Stimulated activated CD4-positive, alpha-beta T cell treated with anti-CD3 and anti-CD28 coated beads, TNF-alpha, amount 100 ng/mL, for 1 hour (primary cell): ENCODE measurements at regions not wholly inside any gene's neighbourhood (a gene's known extent, or its start where the extent isn't known, plus 50 kb on each side); places are given as distances from the start of the nearest gene placed in this dataset.

Experiments
- DNase-seq, 3 donors: peaks; one replicate each; pipeline ENCODE4 v3.0.0-alpha.2; 2020; ENCODE audit warnings: low read depth in 3 of 3, low spot score in 1 of 3

DNA sequence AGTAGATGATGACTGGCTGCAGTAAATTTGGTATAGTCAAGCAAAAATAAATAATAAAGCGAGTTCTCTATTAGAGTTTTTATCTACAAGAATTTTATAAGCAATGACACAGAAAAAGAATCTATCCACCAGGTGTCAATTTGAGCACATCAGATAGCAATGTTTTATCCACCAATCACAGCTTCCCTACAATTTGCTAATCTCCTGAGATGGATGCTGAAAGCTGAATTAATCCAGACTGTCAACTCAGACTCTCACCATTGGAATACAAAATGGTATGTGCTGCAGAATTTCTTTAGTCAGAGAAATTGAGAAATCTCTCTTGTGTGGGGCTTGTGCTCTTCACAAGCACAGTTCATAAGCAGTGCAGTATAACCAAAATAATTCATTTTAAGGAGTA lies 888.9 kb upstream of the GHITM start:
- DNase-seq, result no peak

DNA sequence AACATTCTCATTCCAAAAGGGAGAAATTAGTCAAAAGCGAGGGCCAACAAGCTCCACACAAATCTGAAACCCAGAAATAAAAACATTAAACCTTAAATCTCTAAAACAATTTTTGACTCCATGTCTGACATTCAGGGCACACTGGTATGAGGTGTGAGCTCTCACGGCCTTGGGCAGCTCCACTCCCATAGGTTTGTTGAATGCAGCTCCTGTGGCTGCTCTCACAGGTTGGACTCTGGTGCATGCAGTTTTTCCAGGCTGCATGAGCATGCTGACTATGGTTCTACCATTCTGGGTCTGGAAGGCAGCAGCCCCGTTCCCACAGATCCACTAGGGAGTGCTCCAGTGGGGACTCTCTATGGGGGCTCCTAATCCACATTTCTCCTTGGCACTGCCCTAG lies 887.1 kb upstream of the GHITM start:
- no peak for DNase-seq

GRCh38 chr10:83252596-83252995 lies 886.7 kb upstream of the GHITM start:
- DNase-seq, result no peak

DNA sequence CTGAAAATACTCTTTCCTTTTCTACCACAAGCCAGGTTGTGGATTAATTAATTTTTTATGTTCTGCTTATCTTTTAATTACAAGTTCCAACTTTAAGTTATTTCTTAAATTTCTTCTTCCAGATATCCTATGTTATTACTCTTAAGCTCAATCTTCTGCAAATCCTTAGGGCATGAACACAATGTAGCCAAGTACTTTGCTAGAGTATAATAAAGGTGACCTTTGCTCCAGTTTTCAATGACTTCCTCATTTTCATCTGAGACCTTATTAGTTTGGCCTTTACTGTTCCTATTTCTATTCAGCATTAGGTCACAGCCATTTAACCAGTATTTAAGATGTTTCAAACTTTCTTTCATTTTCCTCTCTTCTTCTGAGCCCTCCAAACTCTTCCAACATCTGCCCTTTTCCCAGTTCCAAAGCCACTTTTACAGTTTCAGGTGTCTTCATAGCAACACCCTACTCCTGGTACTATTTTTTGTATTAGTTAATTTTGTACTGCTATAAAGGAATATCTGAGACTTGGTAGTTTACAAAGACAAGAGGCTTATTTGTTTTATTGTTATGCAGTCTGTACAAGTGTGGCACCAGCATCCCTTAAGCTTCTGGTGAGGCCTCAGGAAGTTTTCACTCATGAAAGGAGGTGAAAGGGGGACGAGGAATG lies 886.2 kb upstream of the GHITM start:
- no peak for DNase-seq

- no peak for DNase-seq
Observed at GRCh38 chr10:83254698-83255097, 884.6 kb upstream of the GHITM start.

- DNase-seq, result no peak
Observed at GRCh38 chr10:83262434-83262833, 876.9 kb upstream of the GHITM start.

DNA sequence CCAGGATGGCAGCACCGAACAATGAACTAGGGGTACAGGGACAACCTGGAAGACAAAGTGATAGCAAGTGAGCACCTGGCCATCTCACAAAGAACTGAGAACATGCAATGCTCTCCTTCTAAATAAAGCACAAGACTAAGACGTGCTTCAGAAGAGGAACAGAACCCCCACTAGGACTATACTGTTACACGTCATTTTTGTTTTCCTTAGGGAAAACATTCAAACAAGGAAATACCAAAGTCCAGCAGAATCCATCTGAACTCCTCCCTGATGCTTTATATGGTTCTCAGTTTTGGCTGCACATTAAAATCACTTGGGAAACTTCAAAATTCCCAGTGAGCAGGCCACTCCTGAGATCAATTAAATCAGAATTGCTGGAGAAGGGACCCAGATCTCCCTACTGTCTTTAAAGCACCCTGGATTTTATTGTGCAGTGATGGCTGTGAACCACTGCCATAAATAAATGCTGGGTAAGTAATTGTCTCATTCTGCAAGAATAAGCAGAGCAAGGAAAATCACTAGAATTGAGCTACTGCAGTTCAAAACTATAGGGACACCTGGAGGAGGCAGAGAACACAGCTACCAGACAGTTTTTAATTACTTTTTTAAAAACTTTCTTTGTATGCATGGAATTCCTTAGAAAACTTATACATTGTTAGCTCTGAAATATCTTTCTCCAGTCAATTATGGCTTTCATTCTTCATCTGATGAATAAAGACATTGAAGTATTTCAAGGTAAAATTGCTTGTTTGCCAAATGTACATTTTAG lies 866.5 kb upstream of the GHITM start:
- DNase-seq, result no peak

DNA sequence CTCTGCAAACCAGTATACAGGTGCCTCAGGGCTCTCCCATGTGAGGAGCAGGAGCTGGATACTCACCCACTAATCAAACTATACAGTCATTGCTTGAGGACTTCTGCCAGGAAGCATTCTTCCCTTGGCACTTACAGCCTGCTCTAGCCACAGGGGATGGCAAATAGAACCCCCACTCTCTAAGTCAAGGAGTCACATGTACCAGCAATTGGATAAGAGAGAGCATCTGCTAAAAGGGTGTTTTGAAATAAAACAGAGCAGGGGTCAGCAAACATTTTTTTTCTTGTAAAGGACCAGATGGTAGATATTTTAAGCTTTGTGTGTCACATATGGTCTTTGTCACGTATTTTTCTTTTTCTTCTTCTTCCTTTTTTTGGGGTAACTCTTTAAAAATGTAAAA lies 865.2 kb upstream of the GHITM start:
- no peak for DNase-seq

DNA sequence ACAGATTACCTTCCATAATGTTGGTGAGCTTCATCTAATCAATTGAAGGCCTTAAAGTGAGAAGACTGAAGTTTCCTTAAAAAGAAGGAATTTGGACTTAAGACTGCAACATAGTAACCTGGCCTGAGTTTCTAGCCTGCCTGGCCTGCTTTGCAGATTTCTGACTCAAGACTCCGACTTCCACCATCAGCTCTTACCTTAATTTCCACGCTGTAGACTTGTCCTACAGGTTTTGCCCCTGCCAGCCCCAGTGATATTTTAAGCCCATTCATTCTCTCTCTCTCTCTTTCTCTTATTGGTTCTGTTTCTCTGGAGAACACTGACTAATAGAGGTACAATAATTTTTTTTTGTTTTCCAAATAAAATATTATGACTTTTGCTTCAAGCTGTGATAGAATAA lies 862.3 kb upstream of the GHITM start:
- DNase-seq, result no peak

GRCh38 chr10:83283151-83283550 lies 856.2 kb upstream of the GHITM start:
- no peak for DNase-seq

- DNase-seq, result no peak
Observed at GRCh38 chr10:83287374-83287773, 851.9 kb upstream of the GHITM start.

DNA sequence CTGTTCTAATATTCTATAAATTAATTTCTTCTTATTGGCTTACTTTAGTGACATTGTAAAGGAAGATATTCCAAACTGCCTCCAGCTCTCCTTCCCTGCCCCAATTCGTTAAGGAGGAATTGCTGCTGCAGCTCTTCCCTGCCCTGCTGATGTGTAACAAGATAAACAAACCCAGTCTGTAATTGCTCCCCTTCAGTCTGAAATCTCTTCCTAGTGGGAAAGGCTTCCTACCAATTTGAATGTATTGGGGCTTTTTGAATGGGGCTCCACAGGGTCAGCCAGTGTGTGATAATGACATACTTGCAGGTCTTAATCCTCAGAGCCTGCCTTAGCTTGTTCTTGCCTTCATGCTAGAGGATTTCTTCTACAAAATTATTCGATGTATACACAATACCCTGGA lies 849.9 kb upstream of the GHITM start:
- DNase-seq, result no peak

GRCh38 chr10:83289948-83290347 lies 849.4 kb upstream of the GHITM start:
- no peak for DNase-seq

DNA sequence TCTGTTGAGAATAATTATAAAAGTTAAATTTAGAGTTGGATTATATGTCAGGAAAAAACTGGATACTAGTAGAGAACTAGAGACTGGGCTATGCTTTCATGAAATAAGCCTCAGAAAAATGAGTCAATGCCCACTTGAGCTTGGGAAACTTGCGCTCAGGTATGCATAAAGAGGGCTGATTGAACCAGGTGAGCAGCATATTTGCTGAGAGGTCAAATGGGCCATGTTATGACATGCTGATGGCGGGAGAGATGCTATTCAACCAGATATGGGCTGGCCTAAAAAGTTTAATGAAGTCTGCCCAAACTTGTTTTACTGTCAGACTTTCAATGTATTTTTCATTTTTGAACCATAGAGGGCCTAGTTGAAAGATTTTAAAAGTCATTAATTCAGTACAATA lies 837.6 kb upstream of the GHITM start:
- no peak for DNase-seq

DNA sequence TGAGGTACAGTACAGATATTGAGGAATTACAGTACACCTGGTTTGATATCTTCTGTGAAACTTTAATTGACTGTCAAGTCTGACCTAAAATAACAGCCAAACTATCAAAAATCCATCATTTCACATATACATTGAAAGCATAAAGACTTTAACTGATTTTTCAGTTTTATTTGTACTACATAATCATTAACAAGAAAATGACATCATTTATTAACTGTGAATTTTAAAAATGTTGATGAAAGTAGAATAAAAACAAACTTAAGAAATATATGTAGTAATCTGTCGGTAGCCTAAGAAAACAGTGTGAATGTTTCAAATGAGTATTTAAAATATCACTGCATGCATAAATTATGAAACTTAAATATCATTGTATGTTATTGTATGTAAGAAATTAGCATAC lies 836.7 kb upstream of the GHITM start:
- no peak for DNase-seq

DNA sequence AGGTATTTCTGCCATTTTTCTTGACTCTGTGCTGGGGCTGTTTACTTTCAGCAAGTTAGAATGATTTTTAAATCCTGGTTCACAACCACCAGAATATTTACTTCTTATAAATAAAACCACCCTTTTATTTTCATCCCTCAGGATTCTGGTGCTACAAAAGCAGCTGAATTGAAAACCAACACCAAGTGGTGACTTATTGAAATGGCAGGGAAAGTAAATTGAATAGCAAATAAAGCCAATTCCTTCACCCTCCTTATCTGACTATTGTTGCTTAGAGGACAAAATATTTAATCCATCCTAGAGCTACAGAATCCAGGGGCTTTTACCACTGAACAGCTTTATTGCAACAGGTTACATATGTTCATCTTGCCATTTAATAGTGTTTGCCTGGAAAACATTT lies 828.6 kb upstream of the GHITM start:
- DNase-seq, result no peak

DNA sequence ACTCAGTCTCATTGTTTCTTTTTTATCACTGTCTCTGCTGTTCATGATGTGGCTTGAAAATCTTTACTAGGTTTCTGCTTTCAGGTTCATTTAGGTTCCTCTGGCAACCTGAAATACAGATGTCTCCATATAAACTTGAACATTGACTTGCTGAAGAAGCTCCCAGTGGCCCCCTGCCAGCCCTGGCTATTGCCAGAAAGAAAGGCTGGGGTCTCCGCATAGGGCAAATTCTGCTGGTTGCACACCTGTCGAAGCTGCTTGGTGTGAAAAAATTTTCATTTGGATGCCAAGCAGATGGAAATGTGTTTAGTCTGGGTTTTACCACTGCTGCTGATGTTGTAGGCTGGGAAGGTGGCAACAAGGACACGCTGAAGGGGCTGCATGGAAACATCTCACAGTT lies 826.7 kb upstream of the GHITM start:
- no peak for DNase-seq

DNA sequence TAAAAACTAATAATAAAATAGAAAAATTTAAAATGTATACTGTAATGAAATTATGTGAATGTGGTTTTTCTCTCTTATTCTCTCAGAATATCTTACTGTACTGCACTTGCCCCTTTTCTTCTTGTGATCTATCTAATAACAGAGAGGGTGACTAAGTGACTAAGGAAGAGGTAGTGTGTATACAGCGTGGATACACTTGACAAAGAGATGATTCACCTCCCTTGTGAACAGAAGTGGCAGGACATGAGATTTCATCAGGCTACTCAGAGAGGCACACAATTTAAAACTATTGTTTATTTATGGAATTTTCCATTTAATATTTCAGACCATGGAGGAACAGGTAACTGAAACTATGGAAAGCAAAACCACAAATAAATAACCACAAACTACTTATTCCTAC lies 806.6 kb upstream of the GHITM start:
- DNase-seq, result no peak

DNA sequence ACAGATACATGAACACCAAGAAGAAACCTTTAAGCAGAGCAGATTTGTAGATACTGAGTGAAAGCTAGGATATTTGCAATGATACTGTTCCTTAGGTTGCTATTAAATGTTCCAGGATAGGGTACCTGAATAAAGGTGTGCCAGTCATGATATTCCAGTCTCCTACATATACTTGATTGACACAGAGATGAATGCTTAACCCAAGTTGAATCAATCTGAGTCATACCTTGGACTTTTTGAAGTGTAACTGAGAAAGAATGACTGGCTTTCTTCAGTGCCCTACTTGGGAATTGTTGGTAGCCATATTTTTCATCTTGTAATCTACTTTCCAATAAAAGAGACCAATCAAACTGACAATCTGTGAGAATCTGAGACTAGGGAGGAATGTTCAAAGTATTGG lies 805.7 kb upstream of the GHITM start:
- no peak for DNase-seq

DNA sequence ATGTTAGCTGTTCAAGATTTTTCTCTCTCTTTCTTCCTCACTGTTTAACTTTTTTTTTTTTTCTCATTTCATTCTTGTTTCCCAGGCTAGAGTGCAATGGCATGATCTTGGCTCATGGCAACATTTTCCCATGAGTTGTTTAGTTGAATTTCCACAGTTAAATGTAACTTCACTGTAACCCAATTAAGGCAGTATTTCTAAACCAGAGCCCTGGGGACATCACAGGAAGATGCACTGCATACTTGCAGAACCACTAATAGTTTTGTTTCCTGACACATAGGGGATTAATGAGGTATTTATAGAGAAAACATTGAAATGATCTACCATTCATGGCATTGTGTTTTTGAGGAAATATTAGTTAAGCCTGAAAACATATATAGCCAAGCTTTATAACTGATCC lies 795.6 kb upstream of the GHITM start:
- DNase-seq, result no peak

- no peak for DNase-seq
Observed at GRCh38 chr10:83346266-83346910, 792.9 kb upstream of the GHITM start.

- no peak for DNase-seq
Observed at GRCh38 chr10:83352588-83352987, 786.7 kb upstream of the GHITM start.

GRCh38 chr10:83354456-83354855 lies 784.9 kb upstream of the GHITM start:
- DNase-seq, result no peak
